Testis (tissue), 2 donors: ENCODE measurements at regions not wholly inside any gene's neighbourhood (a gene's known extent, or its start where the extent isn't known, plus 50 kb on each side); places are given as distances from the start of the nearest gene placed in this dataset.

Experiments used
- POLR2A ChIP-seq: fragments of 450-650 bp; IDR thresholded peaks from one replicate; pipeline ENCODE4 v1.6.1; 2017; ENCODE audit warnings: antibody characterized with exemption, mild to moderate bottlenecking, moderate library complexity
- TF ChIP-seq, protein P1 (sequence below), 3 experiments: fragments of 450-650 bp in 2 of 3; fragments of 200-600 bp in 1 of 3; sonication (generic) in 1 of 3; IDR thresholded peaks; one replicate each; pipeline ENCODE4 v1.5.1; 2016 to 2019; ENCODE audit warnings: antibody characterized with exemption in 3 of 3, mild to moderate bottlenecking in 2 of 3, moderate library complexity in 1 of 3

DNA sequence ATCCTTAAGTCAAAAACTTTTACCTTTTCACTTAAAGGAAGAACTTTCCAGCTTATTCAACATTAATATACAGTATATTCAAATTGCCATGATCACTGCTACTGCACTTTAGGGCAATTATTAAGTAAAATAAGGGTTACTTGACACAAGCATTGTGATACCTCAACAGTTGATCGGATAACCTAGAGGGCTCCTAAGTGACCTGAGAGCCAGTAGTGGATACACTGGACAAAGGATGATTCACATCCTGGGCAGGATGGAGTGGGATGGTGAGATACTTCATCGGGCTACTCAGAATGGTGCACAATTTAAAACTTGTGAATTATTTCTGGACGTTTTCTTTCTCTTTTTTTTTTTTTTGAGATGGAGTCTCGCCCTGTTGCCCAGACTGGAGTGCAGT is 54.5 kb upstream of the PPM1J start:
- TF ChIP-seq, protein P1, sequence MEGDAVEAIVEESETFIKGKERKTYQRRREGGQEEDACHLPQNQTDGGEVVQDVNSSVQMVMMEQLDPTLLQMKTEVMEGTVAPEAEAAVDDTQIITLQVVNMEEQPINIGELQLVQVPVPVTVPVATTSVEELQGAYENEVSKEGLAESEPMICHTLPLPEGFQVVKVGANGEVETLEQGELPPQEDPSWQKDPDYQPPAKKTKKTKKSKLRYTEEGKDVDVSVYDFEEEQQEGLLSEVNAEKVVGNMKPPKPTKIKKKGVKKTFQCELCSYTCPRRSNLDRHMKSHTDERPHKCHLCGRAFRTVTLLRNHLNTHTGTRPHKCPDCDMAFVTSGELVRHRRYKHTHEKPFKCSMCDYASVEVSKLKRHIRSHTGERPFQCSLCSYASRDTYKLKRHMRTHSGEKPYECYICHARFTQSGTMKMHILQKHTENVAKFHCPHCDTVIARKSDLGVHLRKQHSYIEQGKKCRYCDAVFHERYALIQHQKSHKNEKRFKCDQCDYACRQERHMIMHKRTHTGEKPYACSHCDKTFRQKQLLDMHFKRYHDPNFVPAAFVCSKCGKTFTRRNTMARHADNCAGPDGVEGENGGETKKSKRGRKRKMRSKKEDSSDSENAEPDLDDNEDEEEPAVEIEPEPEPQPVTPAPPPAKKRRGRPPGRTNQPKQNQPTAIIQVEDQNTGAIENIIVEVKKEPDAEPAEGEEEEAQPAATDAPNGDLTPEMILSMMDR (IDR thresholded peaks at IDR 0.05): no peak
- no peak for TF ChIP-seq POLR2A
